ENCODE measurements at regions not wholly inside any gene's neighbourhood (a gene's known extent, or its start where the extent isn't known, plus 50 kb on each side); places are given as distances from the start of the nearest gene placed in this dataset.
A peak's percentile ranks its signal among the peaks of the same experiment; 100 is the strongest.

GRCh38 chr17:77426676-77427386, 286.1 kb downstream of the SEC14L1 start:
- in situ Hi-C loops (cut with HindIII; ENCODE audit: low pct_ligation_motif_present, low pct_unique_long_range_greater_than_20kb, low sequenced_read_pairs) = loop anchor here (25.0 kb wide), 1 partner anchor 90 kb away; no protein-coding TSS in a partner anchor
- DNase-seq = peak; percentile 21

- peak; percentile 77 for DNase-seq
Observed at GRCh38 chr17:77427391-77427991, 286.7 kb downstream of the SEC14L1 start.

GRCh38 chr17:77428020-77428748, 287.4 kb downstream of the SEC14L1 start:
- in situ Hi-C loops (cut with HindIII; ENCODE audit: low pct_ligation_motif_present, low pct_unique_long_range_greater_than_20kb, low sequenced_read_pairs) = loop anchor here (25.0 kb wide), 1 partner anchor 91 kb away; no protein-coding TSS in a partner anchor
- no peak for DNase-seq

More at GRCh38 chr17:77427391-77427991, 286.7 kb downstream of the SEC14L1 start:
- in situ Hi-C loops (cut with HindIII; ENCODE audit: low pct_ligation_motif_present, low pct_unique_long_range_greater_than_20kb, low sequenced_read_pairs) = loop anchor here (25.0 kb wide), 1 partner anchor 90 kb away; no protein-coding TSS in a partner anchor

DNA sequence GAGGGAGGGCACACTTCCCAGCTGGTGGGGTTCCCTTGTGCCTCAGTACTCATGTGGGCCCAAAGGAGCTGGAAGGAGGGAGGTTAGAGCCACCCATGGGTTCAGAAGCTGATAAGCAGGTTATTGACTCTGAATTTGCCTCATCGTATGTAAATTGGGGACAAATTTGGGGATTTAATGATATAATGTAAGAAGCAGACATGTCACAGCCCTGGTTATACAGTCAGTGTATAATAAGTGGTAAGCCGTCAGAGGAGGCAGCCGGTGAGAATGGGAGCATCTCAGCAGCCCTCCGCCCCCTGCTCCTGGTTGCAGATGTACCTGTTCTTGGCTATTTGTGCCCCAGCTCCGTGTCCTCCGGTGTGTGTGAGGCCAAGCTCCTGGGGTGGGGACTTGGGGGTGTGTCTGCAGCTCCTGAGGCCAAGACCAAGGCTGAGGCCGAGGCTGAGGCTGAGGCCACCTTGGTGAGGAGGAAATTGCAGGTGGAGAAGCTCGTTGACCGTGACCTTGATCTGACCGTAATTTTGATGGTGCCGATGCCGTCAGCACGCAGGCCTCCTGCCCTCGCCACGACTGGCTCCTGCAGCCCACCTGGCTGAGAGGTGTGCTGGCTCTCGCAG, 288.1 kb downstream of the SEC14L1 start:
- DNase-seq = no peak
- in situ Hi-C loops (cut with HindIII; ENCODE audit: low pct_ligation_motif_present, low pct_unique_long_range_greater_than_20kb, low sequenced_read_pairs) = loop anchor here (25.0 kb wide), 1 partner anchor 92 kb away; no protein-coding TSS in a partner anchor

DNA sequence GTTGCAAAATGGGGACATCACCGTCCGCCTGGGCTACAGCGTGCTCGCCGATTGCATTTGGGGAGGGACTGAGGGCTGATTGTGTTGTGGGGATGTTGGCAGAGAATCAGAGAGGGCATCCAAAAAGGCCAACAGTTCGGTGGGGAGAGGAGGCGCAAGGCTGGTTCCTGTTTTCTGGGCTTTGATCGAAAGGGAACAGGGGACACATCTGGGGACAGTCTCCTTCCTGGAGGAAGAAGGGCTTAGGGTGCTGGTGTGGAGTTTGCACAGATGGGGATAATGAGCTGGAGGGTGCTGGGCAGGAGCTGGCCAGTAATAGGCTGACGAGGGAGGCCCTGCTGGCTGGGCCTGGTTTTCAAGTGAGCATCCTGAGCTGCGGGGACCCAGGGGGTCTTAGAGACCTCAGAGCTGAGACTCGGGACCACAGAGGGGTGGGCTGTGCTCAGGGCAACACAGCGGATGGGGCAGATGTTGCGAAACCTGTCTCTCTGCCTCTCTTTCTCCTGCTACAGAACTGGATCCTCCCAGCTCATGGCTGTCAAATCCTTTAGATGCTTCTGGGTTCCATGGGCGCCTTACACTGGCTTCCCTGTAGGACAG, 288.7 kb downstream of the SEC14L1 start:
- no peak for DNase-seq

GRCh38 chr17:77429969-77430752, 289.4 kb downstream of the SEC14L1 start:
- peak; percentile 98 for DNase-seq
- in situ Hi-C loops (cut with HindIII; ENCODE audit: low pct_ligation_motif_present, low pct_unique_long_range_greater_than_20kb, low sequenced_read_pairs) = loop anchor here (25.0 kb wide), 1 partner anchor 93 kb away; no protein-coding TSS in a partner anchor

More for the DNA sequence above, 288.7 kb downstream of the SEC14L1 start:
- in situ Hi-C loops (cut with HindIII; ENCODE audit: low pct_ligation_motif_present, low pct_unique_long_range_greater_than_20kb, low sequenced_read_pairs) = loop anchor here (25.0 kb wide), 1 partner anchor 92 kb away; no protein-coding TSS in a partner anchor

- in situ Hi-C loops (cut with HindIII; ENCODE audit: low pct_ligation_motif_present, low pct_unique_long_range_greater_than_20kb, low sequenced_read_pairs) = loop anchor here (25.0 kb wide), 1 partner anchor 95 kb away; no protein-coding TSS in a partner anchor
- no peak for DNase-seq
Observed at GRCh38 chr17:77432034-77432661, 291.4 kb downstream of the SEC14L1 start.

DNA sequence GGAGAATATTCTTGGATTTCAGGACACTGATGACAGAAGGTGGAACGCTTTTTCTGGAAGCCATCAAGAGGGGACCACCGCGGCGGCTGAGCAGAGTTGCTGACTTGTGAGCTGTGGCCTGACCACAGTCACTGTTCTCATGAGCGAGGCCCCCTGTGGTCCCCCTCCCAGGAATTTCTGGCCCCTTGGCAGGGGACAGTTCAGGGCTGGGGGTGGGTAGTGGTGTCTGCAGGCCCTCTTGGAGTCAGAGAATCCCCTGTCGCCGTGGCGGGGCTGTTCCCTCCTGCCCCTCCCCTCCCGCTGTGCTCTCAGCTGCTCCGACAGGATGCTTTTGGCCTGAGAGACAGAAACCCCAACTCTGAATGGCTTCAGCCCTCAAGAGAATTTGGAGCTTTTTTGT, 292.0 kb downstream of the SEC14L1 start:
- DNase-seq = no peak
- in situ Hi-C loops (cut with HindIII; ENCODE audit: low pct_ligation_motif_present, low pct_unique_long_range_greater_than_20kb, low sequenced_read_pairs) = loop anchor here (25.0 kb wide), 1 partner anchor 95 kb away; no protein-coding TSS in a partner anchor

GRCh38 chr17:77433385-77434135, 292.8 kb downstream of the SEC14L1 start:
- no peak for DNase-seq
- in situ Hi-C loops (cut with HindIII; ENCODE audit: low pct_ligation_motif_present, low pct_unique_long_range_greater_than_20kb, low sequenced_read_pairs) = loop anchor here (25.0 kb wide), 1 partner anchor 96 kb away; no protein-coding TSS in a partner anchor

DNA sequence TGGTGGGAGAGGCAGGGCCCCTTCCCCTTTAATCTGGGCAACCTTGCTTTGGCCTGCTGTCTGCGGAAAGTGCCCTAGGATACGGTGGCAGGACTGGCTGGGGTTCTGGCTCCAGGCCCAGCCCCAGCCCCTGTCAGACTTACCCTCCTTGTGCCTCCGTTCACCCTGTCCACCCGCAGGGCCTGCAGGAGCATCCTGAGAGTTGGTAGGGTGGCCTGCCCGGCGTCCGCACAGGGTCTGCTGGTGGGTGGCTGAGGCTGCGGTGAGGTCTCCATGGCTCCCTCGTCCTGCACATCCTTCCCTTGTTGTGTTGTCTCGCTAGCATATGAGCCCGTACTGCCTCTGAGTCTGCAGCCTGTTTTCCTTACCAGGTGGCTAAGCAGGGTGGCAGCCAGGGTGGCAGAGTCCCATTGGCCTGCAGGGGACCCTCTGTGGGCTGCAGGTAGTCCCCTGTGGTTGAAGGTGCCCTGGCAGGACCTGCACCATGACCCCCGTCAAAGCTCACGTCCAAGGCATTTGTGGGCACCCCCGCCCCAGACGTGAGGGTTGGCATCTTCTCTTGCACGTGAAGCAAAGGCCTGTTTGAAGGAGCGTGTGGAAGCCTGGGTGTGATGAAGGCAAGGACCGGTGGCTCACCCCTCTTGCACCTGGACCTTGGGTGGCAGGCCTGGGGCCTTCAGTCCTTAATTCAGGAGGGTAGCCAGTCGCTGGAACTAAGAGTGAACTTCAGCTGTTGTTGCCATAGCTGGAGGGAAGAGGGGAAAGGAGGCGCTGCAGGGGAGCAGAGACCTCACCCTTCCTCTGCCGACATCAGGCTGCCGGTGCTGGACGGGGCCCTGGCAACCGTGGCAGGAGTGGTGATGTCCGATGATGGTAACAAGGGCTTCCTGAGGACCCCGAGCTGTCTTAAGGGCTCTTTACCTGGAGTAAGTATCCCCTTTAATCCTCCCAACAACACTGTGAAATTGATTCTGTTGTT, 293.7 kb downstream of the SEC14L1 start:
- DNase-seq = no peak
- in situ Hi-C loops (cut with HindIII; ENCODE audit: low pct_ligation_motif_present, low pct_unique_long_range_greater_than_20kb, low sequenced_read_pairs) = loop anchor here (25.0 kb wide), 1 partner anchor 97 kb away; no protein-coding TSS in a partner anchor

GRCh38 chr17:77435272-77436057, 294.7 kb downstream of the SEC14L1 start:
- DNase-seq = no peak
- in situ Hi-C loops (cut with HindIII; ENCODE audit: low pct_ligation_motif_present, low pct_unique_long_range_greater_than_20kb, low sequenced_read_pairs) = loop anchor here (25.0 kb wide), 1 partner anchor 98 kb away; no protein-coding TSS in a partner anchor

GRCh38 chr17:77436058-77436442, 295.3 kb downstream of the SEC14L1 start:
- DNase-seq = no peak
- in situ Hi-C loops (cut with HindIII; ENCODE audit: low pct_ligation_motif_present, low pct_unique_long_range_greater_than_20kb, low sequenced_read_pairs) = loop anchor here (25.0 kb wide), 1 partner anchor 99 kb away; no protein-coding TSS in a partner anchor

- DNase-seq = no peak
- in situ Hi-C loops (cut with HindIII; ENCODE audit: low pct_ligation_motif_present, low pct_unique_long_range_greater_than_20kb, low sequenced_read_pairs) = loop anchor here (25.0 kb wide), 1 partner anchor 99 kb away; no protein-coding TSS in a partner anchor
Observed at GRCh38 chr17:77436481-77436880, 295.7 kb downstream of the SEC14L1 start.

DNA sequence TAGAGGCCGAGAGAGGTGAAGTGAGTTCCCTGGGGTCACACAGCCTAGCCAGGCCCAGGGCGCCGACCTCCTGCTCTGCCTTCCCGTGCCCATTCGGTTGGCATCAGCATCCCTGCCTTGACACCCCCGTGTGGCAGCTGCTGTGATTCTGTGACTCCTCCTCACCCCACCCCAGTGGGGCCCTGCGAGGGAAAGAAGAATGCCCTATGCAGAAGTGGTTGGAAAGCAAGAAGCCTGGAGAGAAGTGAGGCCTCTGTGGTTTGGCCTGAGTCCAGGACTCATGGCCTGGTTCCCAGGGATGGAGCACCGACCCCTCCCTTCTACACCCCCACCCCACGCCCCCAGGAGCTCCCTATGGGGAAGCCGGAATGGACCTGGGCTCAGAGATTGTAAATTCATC, 296.2 kb downstream of the SEC14L1 start:
- in situ Hi-C loops (cut with HindIII; ENCODE audit: low pct_ligation_motif_present, low pct_unique_long_range_greater_than_20kb, low sequenced_read_pairs) = loop anchor here (25.0 kb wide), 1 partner anchor 100 kb away; no protein-coding TSS in a partner anchor
- DNase-seq = peak; percentile 21

All from ACHN (cell line).